NCI-H748 treated with DMSO at 0.1 percent for 48 hours (cell line): ENCODE measurements at regions not wholly inside any gene's neighbourhood (a gene's known extent, or its start where the extent isn't known, plus 50 kb on each side); places are given as distances from the start of the nearest gene placed in this dataset.
"Not testable (repeated sequence)": the region's sequence is repeated elsewhere in the genome, so short reads cannot be mapped to it uniquely, and the experiment has no call there.

Experiments
- DNase-seq: peaks from one replicate; lab custom pipeline; 2025; lab: John Stamatoyannopoulos, UW

DNA sequence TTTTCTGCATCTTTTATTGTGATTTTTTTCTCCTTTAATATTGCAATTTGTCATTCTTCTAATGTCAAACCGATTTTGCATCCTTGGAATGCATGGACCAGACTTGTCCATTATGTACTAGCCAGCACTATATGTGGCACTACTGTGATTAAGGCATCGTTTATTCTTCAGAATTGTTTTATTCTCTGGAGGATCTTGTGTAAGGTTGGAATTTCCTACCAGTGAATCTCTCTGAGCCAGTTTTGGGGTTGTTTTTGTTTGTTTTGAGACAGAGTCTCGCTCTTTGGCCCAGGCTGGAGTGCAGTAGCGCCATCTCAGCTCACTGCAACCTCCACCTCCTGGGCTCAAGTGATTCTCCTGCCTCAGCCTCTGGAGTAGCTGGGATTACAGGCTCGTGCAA, 58.5 kb downstream of the IGLL5 start:
- DNase-seq: no peak

DNA sequence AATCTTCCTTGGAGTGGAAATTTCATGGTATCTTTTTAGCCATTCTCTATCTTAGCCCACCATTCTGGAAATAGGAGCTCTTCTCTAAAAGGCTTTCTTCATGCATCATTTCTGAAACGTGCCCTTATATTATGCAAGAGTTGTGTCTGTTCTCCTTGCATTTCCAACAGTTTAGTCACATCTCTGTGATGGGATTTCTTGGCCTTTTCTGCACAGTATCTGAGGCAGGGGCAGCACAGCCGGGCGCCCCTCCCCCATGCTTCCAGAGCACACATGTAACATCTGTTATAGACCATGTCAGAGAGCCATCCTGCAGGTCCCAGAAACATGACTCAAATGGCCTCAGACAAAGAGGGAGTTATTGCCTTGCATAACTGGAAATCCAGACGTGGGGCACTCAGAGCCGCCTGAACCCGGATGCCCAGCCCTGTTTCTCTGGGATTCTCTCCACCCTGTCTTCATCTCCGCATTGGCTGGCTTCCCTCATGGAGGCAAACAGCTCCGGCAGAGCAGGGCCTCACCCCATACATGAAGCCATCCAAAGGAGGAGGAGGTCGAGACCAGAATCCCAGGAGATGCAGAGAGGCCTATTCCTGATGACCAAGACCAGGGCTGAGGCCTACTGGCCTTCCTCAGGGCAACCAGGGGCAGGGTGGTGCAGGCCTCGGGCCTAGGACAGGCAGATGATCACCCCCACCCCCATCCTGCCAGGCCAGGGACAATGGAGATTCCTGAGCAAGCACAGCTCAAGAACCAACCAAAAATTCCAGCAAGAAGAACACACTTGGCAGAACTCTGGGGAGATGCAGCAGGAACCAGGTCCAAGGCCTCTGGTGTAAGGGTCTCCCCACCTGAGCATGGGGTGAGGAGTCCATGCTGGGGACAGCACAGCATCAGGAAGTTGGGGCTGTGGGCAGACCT, 61.3 kb downstream of the IGLL5 start:
- no peak for DNase-seq

DNA sequence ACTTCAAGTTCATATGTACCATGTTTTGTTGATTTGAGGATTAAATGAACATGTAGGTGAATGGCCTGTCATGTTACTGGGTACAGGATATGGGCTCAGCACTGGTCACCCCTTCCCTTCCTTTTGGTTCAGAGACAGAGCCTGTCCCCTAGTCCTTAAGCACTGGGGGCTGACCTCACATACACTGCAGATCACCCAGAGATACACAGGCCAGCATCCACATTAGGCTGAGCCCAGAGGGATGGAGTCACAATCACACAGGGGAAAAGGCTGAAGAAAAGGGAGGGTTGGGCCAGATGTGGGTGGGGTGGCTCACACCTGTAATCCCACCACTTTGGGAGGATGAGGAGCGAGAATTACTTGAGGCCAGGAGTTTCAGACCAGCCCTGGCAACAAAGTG, 62.3 kb downstream of the IGLL5 start:
- no peak for DNase-seq

DNA sequence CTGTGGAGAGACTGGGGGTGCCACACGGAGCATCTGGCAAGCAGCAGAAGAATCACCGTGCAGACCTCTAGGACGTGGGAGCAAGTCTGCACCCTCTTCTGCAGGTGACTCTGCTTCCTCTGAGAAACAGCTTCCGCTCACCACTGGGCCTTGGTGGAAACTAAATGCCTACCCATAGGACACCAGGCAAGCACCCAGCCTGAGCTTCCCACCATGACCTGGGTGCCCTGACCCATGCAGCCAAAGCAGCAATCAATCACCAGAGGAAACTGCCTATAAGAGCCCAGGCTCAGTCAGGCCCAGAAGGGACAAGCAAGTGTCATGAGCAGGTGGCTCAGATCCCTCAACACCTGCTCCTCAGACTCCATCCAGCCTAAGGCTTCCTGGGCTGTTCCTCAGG, 63.4 kb downstream of the IGLL5 start:
- DNase-seq: no peak

DNA sequence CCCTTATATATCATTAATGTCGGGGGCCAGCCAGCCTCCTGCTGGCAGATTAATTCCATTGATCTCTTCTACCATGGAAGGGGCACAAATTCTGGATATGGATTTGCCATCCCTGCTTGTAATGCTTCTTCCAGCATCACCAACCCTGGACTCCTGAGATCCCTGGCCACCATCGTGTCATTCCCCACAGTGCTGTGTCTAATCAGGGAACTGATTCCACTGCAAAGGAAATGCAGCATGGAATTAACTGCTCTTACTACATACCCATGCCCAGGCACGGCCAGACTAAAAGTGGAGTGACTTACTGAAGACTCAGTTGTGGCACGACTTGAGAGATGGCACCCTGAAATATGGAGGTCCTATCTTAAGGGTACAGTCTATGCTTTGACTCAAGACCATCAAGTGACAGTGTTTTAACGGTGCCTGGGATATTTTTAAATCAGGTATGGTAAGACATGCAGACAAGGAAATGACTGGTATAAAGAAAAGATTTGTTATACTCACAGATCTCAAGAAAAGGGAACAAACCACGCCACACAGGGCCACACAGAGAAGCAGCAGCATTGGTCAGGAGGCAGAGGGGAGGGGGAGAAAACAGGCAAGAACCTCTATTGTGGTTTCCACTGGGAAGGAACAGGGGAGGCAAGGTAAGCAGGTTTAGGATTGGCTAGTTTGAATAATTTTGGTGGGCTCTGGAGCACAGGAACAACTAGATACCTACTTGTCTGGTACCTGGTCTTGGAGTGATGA, 65.1 kb downstream of the IGLL5 start:
- no peak for DNase-seq

DNA sequence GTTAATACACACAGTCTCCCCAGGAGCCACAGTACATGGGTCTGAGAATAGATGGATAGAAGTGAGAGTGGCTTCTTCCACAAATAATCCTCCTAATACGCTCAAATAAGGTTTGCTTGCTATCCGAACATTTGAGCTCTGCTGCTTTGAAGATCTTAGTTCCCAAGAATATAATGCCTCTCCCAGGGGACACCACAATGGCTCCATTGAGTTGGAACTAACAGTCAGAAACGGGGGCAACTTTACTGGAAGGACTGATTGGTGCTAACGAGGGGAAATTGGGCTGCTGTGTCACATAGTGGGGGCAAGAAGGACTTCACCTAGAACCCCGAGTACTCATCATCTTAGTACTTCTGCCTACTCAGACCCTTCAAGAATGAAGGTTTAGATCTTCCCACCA, 66.2 kb downstream of the IGLL5 start:
- no peak for DNase-seq

DNA sequence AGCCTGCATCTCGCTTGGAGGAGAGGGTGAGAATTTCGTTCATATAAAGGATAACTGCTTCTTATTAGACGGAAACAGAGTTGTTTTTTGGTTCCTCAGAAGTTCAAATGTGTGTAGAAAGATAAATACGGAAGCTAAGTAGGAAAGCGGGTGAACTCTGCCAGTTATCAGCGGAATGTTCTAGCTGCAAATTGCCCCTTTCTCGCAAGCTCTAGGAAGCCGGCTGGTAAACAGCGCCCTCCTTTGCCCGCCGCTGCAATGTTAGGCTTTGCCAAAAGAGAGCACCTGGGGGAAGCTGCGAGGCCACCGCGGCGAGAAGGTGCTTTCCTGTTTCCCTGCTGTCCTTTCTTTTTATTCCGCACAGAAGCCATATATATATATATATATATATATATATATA, 67.0 kb downstream of the IGLL5 start:
- DNase-seq: no peak

DNA sequence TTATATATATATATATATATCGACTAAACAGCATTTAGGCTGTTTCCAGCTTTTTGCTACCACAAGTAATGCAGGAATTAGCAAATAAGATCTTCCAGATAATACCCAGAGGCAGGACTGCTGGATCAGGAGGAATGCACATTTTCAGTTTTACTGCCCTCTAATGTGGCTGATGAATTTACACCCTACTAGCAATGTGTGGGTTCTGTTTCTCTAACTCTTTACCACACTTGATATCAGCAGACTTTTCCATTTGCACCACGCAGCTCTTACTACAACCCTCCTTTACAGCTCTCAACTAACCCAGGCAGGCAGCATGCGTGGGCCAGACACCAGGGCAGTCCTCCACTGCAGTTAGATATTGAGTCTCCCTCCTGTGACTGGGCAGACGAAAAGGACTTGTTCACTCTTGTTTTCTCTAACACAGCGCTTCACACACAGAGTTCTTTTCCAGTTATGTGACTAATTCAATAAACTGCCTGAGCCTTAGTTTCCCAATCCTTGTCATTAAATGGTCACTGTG, 67.7 kb downstream of the IGLL5 start:
- DNase-seq: no peak

DNA sequence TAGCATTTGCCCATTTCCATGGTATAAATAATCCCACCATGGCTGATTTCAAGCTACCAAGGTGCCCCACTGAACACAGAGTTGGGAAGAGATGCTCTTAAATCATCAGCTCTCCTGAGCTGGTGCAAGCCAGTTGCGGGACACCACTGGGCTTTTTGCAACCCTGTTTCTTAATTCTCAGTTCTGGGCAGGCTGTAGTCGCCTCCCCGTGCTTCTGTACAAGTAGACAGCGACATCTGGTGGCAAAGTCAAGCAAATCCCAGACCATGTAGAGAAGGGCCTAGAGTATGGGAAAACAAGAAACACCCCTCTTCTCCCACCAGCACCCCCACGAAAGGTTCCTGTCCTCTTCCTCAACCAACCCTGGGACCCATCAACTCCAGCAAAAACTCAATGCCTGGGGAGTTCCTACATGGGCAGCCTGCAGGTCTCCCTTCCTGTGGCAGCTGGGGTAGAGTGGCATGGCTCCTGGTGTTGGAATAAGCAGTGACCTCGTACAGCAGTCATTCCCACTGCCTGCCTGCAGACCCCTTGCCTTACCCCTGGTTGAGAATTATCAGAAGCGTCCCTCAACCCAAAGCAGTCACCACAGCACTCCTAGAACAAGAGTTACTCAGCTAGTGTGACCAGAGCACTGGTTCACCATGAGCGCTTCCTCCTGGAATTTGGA, 68.4 kb downstream of the IGLL5 start:
- peak; percentile 23 for DNase-seq

DNA sequence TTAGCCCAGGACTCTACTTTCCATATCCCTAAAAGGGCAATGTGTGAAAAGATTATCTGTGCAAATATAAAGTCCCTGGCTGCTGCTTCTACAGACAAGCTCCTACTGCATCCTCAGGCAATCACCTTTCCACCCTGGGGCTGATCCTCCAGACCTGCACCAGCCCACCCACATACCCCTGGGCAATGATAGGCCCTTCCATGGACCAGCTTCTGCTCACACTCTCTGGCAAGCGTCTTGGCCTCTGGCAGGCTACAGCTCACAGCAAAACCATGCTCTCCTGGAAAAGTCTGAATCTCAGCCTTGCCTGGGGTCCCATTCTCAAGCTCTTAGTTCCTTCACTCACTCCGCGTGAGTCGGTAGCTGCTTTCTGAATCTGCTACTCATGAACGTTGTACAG, 69.5 kb downstream of the IGLL5 start:
- DNase-seq: no peak

DNA sequence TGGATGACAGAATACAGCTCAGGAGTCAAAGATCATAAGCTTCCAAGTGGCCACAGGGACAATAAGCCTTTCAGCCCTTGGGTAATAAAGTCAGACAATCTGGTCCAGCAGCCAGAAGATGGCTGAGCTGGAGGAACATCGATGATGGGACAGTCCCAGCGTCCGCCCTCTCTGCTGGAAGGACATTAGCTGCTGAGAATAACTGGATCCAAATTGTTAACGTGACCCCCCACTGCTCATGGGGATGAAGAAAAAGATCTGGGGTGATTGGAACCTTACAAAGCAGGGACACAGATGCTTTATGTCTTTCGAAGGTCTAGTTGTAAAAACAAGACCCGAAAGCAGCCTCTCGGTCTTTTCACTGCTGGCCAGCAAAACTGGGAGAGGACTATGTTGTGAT, 71.0 kb downstream of the IGLL5 start:
- no peak for DNase-seq

DNA sequence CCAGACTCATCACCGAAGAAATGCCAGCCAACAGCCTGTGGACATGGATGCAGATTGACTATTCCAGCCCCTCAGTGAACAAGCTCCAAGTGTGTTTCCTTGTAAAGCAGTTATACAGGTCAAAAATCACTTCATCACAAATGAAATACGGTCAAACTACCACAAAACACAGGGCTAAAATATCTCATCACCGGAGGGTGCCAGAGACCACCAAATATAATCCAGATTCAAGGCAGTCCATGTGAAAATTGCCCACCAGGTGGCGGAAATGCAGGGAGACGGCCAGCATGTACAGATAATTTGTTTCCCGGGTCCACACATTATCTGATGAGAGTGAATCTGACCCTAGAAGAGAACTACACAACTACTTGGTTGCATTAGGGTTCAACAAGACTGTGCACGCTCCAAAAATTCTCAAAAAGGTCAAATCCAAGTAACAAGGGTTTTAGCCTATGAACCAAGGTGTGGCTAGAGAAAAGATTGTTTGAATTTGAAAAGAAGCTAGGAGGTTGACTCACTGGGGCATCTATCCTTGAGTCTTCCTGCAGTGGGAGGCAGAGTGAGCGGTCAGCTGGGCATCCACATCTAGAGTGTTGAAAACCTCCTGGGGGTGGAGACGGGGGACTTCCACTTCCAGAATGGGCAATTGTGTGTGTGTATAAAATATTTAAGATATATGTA, 71.7 kb downstream of the IGLL5 start:
- DNase-seq: peak; percentile 48

DNA sequence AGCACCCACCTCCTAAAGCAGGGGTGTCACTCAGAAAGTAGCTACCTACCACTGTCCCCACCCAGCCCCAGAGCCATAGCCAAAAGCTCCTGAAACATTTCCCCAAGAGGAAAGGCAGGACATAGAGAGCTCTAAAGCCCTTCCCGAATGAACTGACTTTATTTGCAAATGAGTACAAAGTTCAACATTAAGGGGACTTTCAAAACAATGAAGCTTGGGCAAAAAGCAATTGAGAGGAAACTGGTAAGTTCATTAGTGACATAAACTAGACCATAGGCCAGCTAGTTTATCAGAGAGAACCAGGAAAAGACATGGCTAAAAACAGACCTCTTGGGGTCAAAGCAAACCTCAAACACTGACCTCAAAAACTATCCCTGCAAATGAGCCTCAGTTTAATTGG, 72.7 kb downstream of the IGLL5 start:
- no peak for DNase-seq

DNA sequence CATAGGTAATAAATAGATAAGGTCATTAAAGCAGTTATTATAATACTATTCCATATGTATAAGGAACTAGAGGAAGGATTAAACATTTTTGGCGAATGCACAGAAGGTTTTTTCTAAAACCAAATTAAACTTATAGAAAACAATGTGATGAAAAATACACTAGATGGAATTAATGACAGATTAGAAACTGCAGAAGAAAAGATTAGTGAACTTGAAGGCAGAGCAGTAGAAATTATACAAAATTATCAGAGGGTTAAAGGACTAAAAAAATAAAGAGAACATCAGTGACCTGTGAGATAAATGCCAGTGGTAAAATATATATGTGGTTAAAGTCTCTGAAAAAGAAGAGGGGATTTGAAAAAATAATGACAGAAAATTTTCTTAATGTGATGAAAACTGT, 74.0 kb downstream of the IGLL5 start:
- DNase-seq: no peak

DNA sequence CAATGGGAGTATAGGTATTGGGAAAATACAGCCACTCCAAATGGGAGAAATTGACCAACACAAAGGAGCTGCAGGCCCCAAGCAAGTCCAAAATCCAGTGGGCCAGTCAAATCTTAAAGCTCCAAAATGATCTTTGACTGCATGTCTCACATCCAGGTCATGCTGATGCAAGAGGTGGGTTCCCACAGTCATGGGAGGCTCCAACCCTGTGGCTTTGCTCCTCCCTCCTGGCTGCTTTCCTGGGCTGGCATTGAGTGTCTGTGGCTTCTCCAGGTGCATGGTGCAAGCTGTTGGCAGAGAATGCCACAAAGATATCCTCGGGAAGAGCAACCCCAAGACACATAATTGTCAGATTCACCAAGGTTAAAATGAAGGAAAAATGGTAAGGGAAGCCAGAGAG, 80.8 kb downstream of the IGLL5 start:
- no peak for DNase-seq

DNA sequence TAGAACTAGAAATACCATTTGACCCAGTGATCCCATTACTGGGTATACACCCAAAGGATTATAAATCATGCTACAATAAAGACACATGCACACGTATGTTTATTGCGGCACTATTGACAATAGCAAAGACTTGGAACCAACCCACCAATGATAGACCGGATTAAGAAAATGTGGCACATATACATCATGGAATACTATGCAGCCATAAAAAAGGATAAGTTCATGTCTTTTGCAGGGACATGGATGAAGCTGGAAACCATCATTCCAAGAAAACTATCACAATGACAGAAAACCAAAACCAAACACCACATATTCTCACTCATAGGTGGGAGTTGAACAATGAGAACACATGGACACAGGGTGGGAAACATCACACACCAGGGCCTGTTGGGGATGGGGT, 85.0 kb downstream of the IGLL5 start:
- not testable (repeated sequence) for DNase-seq

DNA sequence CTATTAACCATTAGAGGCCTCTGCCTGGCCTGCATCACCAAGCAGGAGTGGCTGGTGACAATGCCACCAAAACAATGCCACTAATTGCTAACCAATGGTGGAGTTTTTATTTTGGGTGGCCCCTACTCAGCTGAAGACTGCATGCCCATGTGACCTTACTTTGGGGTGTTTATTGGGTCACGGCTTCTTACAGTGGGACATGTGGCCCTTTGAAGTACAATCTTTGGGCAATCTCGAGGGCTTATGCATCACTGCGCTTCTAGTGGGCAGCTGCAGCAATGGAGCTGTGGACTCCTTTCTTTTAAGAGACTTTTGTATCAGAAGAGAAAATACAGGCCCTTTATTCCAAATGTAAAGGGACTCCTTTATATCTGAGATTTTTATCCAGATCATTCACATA, 85.7 kb downstream of the IGLL5 start:
- no peak for DNase-seq

DNA sequence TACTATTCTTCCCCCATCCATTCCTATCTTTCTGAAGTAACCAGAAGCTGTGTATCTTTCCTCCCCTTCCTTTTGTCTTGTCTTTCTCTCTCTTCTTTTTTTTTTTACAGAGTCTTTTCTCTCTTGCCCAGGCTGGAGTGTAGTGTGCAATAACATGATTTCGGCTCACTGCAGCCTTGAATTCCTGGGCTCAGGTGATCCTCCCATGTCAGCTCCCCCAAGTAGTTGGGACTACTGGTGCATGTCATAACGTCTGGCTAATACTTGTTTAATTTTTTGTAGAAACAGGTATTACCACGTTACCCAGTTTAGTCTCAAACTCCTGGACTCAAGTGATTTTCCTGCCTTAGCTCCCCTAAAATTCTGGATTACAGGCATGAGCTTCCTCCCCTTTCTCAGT, 86.5 kb downstream of the IGLL5 start:
- no peak for DNase-seq

DNA sequence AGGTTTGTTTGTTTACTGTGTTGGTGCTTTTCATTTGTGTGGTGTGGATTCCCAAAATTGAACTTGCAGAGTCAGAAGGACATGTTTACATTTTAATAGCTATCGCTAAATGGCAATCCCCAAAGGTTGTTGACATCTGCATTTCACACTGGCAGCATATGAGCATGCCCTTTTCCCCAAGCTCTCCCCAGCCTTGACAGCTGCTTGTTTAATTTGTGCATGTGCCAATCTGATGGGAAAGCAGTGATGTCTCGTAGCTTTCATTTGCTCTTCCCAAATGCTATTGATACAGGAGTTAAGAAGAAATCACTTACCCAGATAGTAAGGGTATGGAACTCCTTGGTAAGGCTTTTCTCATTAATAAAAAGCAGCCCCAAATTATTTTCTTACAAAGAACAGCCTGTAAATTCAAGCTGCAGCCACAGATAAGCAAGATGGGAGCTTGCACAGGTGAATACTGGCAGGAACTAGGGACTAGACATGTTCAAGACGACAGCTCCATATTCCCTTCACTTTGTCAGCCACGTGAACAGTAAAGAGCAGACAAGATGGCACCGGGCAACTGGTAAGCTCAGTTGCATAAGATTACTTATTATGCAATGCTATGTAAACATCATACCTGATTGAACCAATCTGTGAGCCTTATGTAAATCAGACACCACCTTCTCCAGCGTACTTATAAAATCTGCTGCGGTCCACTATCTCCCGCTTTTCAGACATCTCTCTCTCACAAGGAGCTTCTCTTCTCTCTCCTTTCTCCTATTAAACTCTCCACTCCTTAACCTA, 87.4 kb downstream of the IGLL5 start:
- no peak for DNase-seq

DNA sequence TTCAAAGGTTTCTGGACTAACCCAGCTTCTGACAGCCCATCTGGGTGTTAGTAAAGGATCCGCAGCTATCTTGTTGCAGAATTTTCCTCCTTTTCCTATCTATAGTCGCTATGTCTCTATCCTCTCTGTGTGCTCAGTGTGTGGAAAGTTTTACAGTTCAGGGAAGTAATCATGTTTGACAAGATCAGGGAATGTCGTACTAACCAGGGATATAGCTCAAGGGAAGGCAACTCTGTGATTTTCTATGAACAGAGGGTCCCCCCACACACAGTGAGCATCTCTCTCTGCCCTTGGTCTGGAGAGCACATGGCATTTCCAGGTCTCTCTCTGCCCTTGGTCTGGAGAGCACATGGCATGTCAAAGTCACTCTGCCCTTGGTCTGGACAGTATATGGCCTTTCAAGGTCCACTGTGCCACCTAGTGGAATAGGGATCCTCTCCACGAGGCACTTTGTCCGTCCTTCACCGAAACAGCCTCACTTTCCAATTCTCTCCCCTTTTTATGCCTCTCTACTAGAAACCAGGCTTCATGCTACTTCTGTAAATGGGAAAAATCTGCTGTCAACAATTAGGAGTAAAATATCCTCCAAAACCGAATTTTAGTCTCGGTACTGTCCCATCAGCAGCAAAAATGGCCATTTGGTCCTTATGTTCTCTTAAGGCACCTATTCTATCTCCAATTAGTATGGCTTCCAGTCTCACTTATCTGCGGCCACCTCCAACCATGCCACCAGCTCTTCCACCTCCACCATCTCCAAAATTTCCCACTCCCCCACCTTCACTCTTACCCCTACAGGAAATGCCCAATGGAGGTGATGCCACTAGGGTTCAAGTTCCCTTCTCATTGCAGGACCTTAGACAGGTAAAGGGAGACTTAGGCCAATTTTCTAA, 88.7 kb downstream of the IGLL5 start:
- no peak for DNase-seq
